Liver (tissue), 3 donors: ENCODE measurements at regions not wholly inside any gene's neighbourhood (a gene's known extent, or its start where the extent isn't known, plus 50 kb on each side); places are given as distances from the start of the nearest gene placed in this dataset.

Experiments used
- ATF3 ChIP-seq: IDR thresholded peaks from 2 replicates; pipeline ENCODE4 v1.6.1; 2016; ENCODE audit warnings: antibody characterized with exemption
- CTCF ChIP-seq: fragments of 150-350 bp; IDR thresholded peaks from 2 replicates; pipeline ENCODE4 v1.5.1; 2017; ENCODE audit warnings: improper control_type of control experiment, low read depth, low read length; ENCODE audit not compliant: missing input control
- EGR1 ChIP-seq, 2 donors: IDR thresholded peaks; 2 replicates each; pipeline ENCODE4 v1.6.1; 2016 to 2018; ENCODE audit warnings: antibody characterized with exemption in 2 of 2, low read depth in 2 of 2
- GABPA ChIP-seq, 2 donors: IDR thresholded peaks in 1 of 2; conservative IDR thresholded peaks in 1 of 2; 2 replicates each; pipeline ENCODE4 v1.6.1; 2016; ENCODE audit warnings: antibody characterized with exemption in 2 of 2, mild to moderate bottlenecking in 1 of 2, moderate library complexity in 1 of 2
- HNF4G ChIP-seq: IDR thresholded peaks from 2 replicates; pipeline ENCODE4 v1.6.1; 2016; ENCODE audit warnings: antibody characterized with exemption
- JUND ChIP-seq, 2 donors: IDR thresholded peaks; 2 replicates each; pipeline ENCODE4 v1.6.1; 2016; ENCODE audit warnings: antibody characterized with exemption in 2 of 2
- NR2F2 ChIP-seq: IDR thresholded peaks from 2 replicates; pipeline ENCODE4 v1.6.1; 2016; ENCODE audit warnings: antibody characterized with exemption
- RAD21 ChIP-seq, 2 donors: IDR thresholded peaks; 2 replicates each; pipeline ENCODE4 v1.6.1; 2016; ENCODE audit warnings: antibody characterized with exemption in 2 of 2, mild to moderate bottlenecking in 2 of 2
- RXRA ChIP-seq, 2 donors: IDR thresholded peaks; 2 replicates each; pipeline ENCODE4 v1.6.1; 2017 to 2018; ENCODE audit warnings: antibody characterized with exemption in 2 of 2, mild to moderate bottlenecking in 1 of 2
- YY1 ChIP-seq: IDR thresholded peaks from 2 replicates; pipeline ENCODE4 v1.6.1; 2016; ENCODE audit warnings: antibody characterized with exemption, mild to moderate bottlenecking
- TF ChIP-seq, protein P1 (sequence below): IDR thresholded peaks from 2 replicates; pipeline ENCODE4 v1.6.1; 2016; ENCODE audit warnings: antibody characterized with exemption, mild to moderate bottlenecking
- TF ChIP-seq, protein P2 (sequence below): IDR thresholded peaks from 2 replicates; pipeline ENCODE4 v1.6.1; 2016; ENCODE audit warnings: antibody characterized with exemption
- donor health status: healthy.
- donor health status: healthy.

- TF ChIP-seq CTCF (no peak), RAD21 (IDR thresholded peaks at IDR 0.05) (no peak), EGR1 (IDR thresholded peaks at IDR 0.05; ENCODE audit: low read depth in 2 of 2) (no peak), GABPA (IDR thresholded peaks at IDR 0.05 in 1 of 2, conservative IDR thresholded peaks at IDR 0.05 in 1 of 2) (no peak), YY1 (no peak), NR2F2 (no peak), JUND (IDR thresholded peaks at IDR 0.05) (no peak), RXRA (IDR thresholded peaks at IDR 0.05) (no peak), HNF4G (no peak), ATF3 (no peak)
- TF ChIP-seq, protein P1, sequence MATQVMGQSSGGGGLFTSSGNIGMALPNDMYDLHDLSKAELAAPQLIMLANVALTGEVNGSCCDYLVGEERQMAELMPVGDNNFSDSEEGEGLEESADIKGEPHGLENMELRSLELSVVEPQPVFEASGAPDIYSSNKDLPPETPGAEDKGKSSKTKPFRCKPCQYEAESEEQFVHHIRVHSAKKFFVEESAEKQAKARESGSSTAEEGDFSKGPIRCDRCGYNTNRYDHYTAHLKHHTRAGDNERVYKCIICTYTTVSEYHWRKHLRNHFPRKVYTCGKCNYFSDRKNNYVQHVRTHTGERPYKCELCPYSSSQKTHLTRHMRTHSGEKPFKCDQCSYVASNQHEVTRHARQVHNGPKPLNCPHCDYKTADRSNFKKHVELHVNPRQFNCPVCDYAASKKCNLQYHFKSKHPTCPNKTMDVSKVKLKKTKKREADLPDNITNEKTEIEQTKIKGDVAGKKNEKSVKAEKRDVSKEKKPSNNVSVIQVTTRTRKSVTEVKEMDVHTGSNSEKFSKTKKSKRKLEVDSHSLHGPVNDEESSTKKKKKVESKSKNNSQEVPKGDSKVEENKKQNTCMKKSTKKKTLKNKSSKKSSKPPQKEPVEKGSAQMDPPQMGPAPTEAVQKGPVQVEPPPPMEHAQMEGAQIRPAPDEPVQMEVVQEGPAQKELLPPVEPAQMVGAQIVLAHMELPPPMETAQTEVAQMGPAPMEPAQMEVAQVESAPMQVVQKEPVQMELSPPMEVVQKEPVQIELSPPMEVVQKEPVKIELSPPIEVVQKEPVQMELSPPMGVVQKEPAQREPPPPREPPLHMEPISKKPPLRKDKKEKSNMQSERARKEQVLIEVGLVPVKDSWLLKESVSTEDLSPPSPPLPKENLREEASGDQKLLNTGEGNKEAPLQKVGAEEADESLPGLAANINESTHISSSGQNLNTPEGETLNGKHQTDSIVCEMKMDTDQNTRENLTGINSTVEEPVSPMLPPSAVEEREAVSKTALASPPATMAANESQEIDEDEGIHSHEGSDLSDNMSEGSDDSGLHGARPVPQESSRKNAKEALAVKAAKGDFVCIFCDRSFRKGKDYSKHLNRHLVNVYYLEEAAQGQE: no peak
- TF ChIP-seq, protein P2, sequence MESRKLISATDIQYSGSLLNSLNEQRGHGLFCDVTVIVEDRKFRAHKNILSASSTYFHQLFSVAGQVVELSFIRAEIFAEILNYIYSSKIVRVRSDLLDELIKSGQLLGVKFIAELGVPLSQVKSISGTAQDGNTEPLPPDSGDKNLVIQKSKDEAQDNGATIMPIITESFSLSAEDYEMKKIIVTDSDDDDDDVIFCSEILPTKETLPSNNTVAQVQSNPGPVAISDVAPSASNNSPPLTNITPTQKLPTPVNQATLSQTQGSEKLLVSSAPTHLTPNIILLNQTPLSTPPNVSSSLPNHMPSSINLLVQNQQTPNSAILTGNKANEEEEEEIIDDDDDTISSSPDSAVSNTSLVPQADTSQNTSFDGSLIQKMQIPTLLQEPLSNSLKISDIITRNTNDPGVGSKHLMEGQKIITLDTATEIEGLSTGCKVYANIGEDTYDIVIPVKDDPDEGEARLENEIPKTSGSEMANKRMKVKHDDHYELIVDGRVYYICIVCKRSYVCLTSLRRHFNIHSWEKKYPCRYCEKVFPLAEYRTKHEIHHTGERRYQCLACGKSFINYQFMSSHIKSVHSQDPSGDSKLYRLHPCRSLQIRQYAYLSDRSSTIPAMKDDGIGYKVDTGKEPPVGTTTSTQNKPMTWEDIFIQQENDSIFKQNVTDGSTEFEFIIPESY: no peak
Observed at GRCh38 chr5:120380644-120381043, 83.5 kb upstream of the PRR16 start.
